ENCODE measurements at regions not wholly inside any gene's neighbourhood (a gene's known extent, or its start where the extent isn't known, plus 50 kb on each side); places are given as distances from the start of the nearest gene placed in this dataset.

DNA sequence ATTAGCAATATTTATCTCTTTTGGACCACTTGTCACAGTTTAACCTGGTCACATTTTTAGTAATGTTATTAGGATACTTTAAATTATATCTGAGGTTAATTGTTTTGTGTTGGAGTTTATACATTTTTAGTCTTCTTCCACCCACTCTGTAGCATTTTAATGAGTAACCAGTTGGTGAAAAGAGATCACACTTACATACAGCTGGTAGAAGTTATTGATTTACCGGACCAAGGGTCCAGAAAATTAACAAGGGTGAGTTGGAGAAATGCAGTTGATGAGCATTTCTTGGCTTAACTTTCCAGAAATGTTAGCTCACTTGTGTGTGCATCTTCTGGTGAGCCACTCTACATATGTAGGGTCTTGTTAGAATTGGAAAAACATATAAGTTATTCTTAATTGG is 219.6 kb downstream of the GRXCR1 start:
- TF ChIP-seq, protein P1, sequence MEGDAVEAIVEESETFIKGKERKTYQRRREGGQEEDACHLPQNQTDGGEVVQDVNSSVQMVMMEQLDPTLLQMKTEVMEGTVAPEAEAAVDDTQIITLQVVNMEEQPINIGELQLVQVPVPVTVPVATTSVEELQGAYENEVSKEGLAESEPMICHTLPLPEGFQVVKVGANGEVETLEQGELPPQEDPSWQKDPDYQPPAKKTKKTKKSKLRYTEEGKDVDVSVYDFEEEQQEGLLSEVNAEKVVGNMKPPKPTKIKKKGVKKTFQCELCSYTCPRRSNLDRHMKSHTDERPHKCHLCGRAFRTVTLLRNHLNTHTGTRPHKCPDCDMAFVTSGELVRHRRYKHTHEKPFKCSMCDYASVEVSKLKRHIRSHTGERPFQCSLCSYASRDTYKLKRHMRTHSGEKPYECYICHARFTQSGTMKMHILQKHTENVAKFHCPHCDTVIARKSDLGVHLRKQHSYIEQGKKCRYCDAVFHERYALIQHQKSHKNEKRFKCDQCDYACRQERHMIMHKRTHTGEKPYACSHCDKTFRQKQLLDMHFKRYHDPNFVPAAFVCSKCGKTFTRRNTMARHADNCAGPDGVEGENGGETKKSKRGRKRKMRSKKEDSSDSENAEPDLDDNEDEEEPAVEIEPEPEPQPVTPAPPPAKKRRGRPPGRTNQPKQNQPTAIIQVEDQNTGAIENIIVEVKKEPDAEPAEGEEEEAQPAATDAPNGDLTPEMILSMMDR (IDR thresholded peaks at IDR 0.05; ENCODE audit: low read length), result no peak
- TF ChIP-seq EZH2phosphoT487 (IDR thresholded peaks at IDR 0.05; ENCODE audit: low read length) (no peak), EZH2 (optimal IDR thresholded peaks at IDR 0.05; ENCODE audit: low read depth, low read length) (no peak)

Data from MM.1S (cell line).